Activated CD8-positive, alpha-beta memory T cell treated with anti-CD3 and anti-CD28 coated beads for 4 hours (primary cell): ENCODE measurements at regions not wholly inside any gene's neighbourhood (a gene's known extent, or its start where the extent isn't known, plus 50 kb on each side); places are given as distances from the start of the nearest gene placed in this dataset.

Source experiments
- DNase-seq, 2 donors: peaks; one replicate each; pipeline ENCODE4 v3.0.0-alpha.2; 2020; ENCODE audit warnings: low read depth in 2 of 2

GRCh38 chr1:50295566-50295965 is 127.7 kb downstream of the DMRTA2 start:
- no peak for DNase-seq

DNA sequence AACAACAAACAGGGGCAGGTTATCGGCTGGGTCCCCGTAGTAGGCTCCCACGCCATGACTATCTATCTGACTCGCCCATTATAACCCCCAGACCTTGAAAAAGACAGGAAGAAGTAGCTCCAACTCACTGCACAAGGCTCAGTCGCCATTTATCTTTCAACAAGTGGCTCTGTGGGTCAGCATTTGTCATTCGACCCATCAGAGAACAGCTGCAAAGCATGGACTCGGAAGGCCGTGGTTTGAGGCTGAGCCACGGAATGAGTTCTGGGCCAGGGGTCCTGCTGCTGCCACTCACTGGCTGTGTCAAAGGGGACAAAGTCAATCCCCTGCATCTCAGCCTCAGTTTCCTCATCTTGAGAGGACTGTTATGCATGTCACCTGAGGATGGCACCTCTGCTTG is 131.0 kb downstream of the DMRTA2 start:
- no peak for DNase-seq

- DNase-seq = no peak
Measured at GRCh38 chr1:50289495-50289894, 133.7 kb downstream of the DMRTA2 start.

- no peak for DNase-seq
Measured at GRCh38 chr1:50285994-50286393, 137.2 kb downstream of the DMRTA2 start.

- no peak for DNase-seq
Measured at GRCh38 chr1:50279622-50280330, 143.5 kb downstream of the DMRTA2 start.

- DNase-seq = no peak
Measured at GRCh38 chr1:50278961-50279360, 144.3 kb downstream of the DMRTA2 start.

DNA sequence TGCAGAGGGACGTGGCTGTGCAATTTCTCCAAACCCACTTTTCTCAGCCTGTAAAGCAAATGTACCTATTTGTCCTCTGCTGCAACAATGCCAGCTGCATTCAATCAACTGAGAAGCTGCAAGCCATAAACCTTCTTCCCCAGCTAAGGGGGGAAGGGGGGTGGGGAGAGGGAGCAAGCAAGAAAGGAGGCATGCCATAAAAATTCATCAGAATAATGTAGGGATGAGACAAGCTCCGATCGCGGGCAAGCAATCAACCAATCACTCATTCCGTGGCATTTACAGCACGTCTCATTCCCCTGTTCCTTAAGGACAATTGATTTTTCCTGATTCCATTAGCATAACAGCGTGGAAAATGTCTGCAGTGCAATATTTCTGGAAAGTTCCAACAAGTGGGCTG is 144.8 kb downstream of the DMRTA2 start:
- DNase-seq = no peak

GRCh38 chr1:50275566-50275965 is 147.7 kb downstream of the DMRTA2 start:
- no peak for DNase-seq

GRCh38 chr1:50272912-50273311 is 150.3 kb downstream of the DMRTA2 start:
- DNase-seq = no peak

DNA sequence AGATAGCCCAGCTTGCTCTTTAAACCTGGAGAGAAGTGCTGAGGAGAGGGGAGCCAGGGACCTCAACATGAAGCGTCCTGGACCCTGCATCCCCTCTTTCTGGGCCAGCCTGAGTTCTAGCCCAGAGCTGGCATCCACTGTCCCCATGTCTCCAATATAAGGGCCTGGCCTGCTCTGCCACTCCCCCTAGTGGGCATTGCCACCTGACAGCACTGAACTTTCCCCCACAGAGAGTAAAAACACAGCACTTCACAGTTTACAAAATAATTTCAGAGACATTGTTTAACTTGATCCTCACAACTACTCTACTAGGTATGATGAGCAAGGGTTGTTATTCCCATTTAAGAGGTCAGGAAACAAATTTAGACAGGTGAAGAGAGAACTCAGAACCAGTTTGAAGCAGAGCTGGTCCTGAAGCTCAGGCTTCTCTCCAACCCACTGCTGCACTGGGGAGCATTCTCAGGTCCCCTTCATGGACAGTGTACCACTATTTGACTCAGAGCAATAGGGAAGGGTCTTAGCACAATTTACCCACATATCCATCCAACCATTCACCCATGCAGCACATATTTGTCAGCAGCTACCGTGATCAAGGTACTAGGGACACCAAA is 151.2 kb downstream of the DMRTA2 start:
- no peak for DNase-seq

GRCh38 chr1:50271337-50271736 is 151.9 kb downstream of the DMRTA2 start:
- DNase-seq = no peak

DNA sequence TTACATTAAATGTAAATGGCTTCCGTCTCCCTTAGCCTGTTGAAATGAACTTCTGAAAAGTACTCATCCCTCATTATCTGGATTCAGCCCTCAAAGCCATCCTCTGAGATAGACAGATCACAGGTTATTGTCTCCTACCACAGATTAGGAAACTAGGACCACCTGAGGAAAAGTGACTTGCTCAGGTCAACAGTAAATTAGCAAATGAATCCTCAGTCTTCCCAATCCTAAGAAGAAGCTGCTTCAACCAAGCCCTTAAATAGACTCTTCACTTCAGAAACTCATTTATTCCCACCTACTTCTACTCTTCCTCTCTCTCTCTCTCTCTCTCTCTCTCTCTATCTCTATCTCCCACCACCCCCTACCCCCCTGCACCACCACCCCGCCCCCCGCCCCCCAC is 152.3 kb downstream of the DMRTA2 start:
- no peak for DNase-seq

DNA sequence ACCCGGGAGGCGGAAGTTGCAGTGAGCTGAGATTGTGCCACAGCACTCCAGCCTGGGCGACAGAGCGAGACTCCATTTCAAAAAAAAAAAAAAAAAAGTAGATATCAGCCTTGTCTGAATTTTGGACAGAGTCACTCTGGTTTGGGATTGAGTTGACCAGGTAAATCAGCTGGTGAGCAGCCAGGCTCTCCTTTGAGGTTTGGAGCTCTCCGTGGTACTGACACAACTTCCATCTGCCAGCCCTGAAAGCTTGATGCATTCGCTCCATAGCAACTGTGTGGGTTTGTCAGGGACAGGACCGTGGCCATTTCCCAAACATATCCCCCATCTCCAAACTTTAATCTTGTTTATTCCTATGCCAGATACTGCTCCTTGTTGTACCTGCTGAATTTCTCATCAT is 155.2 kb downstream of the DMRTA2 start:
- no peak for DNase-seq

- DNase-seq = no peak
Measured at GRCh38 chr1:50266509-50266908, 156.7 kb downstream of the DMRTA2 start.

DNA sequence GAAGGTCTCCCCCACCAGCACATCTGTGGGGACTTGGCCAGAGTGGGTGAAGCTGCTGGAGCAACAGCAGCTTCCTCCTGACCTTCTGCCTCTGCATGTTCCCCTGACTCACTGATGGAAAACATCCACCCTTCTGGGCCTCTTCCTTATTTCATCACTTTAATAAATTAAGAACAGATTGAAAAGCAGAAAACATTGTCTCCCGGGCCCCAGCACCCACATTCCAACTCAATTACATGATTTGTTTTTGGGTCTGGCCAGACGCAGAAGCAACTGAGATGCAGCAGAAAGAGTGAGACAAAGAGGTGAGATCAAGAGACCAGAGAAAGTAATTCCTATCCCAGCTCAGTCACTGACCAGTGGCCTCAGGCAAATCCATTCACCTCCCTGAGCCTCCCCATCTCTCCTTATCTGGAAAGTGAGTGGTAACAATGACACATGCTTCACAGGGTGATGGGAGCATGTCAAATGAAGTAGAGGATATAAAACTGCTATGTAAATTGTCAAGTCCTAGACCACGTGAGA is 157.1 kb downstream of the ELAVL4 start:
- DNase-seq = no peak

GRCh38 chr1:50264590-50264989 is 155.9 kb downstream of the ELAVL4 start:
- DNase-seq = no peak

DNA sequence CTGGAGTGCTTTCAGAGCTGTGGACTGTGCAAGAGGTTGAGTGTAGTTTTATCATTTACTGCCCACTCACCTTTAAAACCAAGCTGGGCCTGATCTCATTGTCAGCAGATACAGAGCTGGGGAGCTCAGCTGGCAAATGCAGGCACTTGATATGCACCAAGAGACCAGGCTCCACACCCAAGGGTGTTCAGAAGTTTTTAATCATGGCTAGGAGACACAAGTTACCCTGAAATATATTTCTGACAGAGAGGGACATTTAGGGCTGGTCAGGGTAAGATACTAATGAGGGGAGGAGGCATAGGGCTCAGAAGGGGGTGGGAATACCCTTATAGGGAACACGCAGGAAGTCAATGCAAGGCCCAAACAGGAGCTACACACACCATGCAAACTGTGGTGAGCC is 153.7 kb downstream of the ELAVL4 start:
- DNase-seq = no peak

DNA sequence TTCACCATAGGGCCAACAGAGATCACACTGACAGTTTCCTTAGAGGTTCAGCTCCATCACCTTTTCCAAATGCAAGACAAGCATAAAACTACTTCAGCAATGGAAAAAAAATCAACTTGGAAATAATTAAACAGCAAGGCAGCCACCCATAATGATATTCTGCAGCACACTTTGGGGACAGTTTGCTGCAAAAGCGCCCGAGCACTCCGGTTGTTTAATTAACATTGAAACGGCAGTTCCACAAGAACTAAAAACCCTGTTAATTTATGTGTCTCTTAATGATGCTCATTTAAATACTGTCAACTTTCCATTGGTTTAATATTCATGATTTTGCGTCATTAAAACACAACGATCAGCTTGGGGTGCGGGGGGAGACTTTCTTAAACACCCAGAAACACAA is 153.2 kb downstream of the ELAVL4 start:
- DNase-seq = no peak

DNA sequence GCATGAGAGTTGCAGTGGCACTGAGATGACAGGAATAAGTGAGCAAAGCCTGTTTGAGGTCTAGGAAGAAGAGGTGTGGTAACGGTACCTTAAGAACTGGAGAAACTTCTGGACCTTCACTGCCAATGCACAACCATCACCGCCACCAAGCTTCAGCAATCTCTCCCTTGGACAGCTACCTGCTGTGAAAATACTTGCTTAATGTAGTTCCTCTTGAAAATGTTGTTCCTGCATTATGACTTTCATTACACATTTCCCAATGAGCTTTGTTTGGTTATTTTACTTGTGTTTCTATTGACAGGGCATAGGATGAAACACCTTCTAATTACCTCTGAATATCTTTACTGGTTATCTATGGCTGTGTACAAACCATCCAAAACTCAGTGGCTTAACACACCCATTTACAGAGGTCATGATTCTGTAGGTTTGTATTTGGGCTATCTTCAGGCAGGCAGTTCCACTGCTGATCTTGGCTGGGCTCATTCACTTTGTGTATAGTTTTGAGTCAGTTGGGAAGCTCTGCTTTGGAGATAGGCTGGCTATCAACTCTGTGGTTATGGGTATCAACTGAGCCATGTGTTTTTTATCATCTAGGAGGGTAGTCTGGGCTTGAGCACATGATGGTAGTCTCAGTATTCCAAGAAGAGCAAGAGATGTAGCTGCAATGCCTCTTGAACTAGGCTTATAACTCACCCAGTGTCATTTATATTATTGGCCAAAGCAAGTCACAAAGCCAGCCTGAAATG is 149.4 kb downstream of the ELAVL4 start:
- DNase-seq = no peak

GRCh38 chr1:50257029-50257428 is 148.3 kb downstream of the ELAVL4 start:
- no peak for DNase-seq
